ENCODE measurements at regions not wholly inside any gene's neighbourhood (a gene's known extent, or its start where the extent isn't known, plus 50 kb on each side); places are given as distances from the start of the nearest gene placed in this dataset.
"Not testable (repeated sequence)": the region's sequence is repeated elsewhere in the genome, so short reads cannot be mapped to it uniquely, and the experiment has no call there.

DNA sequence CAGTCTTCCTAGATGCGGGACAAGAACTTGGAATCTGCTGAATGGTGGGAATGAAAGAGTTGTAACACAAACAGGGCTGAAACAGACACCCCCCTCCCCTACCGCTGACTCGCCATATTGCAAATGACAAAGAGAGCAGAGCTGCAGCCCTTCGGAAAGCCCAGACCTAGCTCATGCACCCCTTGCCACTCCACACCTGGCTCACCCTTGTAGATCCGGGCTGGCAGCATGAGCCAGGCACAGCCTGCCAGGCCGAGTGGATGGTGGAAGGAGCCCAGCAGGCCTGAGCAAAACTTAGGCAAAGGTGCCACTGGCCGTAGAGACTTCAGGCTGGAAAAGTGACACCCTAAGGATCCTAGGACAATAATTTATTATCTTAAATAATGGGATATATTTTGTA, 237.4 kb upstream of the SEMA3D start:
- intact Hi-C loops (cut with DNase I) = no loop called here
- no peak for DNase-seq (ENCODE audit: low spot score)

DNA sequence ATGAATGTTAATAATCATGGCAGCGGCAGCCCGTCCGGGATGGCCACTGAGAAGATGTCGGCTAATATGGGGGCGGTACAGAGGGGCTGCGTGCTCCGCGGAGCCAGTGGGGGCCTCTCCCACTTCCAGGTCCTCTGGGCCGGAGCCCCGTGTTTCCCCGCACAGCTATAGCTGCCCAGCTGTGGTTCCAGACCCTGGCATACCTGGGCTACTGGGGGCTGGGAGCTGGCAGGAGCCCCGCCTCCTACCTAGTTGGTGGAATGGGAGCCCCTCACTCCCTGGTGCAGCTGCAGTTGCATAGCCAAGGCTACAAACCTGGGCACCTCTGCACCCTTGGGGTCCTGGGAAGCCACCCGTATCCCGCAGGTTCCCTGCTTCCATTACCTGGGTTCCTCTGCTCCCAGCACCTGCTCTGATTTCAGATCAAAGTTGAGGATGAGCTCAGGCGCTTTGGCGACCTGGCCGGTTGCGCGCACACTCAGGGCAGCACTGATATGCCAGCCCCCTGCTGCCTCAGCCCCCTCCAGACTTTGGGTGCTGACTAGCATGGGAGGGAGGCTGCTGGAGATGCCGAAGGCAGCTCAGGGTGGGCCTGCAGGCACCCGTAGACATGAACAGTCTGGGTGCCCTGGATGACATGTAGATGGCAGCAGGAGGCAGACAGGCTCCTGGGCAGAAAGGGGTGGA, 236.5 kb upstream of the SEMA3D start:
- no peak for DNase-seq (ENCODE audit: low spot score)
- intact Hi-C loops (cut with DNase I) = no loop called here

DNA sequence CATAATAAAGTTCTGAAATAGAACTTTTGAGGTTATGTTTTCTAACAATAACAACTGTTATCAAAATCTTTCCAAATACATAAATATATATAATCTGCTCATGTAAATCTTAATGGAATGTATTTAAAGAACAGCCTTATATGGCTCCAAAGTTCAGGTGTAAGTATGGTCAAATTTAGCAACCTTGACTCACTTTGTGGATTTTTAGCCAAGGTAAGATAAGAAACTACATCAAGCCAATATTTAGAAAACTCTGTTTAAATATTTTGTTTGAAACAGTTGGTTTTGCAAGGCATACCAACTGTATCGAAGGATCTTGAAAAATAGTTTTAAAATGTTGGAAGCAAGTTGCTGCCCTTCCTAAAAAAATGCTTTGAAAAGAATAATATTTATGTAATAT, 228.9 kb upstream of the SEMA3D start:
- DNase-seq (ENCODE audit: low spot score) = no peak
- intact Hi-C loops (cut with DNase I) = no loop called here

DNA sequence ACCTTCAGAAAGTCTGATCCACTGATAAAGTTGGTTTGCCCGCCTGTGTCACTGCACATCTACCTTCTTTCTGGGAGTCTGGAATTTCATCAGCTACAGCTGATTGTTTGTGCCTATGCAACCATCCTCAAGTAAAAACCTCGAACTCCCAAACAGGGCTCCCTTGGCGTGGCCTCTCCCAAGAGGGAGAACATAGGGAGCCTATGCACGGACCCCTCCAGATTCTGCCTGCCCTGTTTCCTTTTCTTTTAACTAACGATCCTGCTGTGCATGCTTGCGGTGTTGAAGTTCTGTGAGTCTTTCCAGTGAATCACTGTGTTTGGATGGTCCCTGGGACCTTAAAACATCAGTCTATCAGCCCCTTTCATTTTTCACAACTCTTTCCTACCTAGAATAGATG, 226.9 kb upstream of the SEMA3D start:
- DNase-seq (ENCODE audit: low spot score) = no peak
- intact Hi-C loops (cut with DNase I) = no loop called here

DNA sequence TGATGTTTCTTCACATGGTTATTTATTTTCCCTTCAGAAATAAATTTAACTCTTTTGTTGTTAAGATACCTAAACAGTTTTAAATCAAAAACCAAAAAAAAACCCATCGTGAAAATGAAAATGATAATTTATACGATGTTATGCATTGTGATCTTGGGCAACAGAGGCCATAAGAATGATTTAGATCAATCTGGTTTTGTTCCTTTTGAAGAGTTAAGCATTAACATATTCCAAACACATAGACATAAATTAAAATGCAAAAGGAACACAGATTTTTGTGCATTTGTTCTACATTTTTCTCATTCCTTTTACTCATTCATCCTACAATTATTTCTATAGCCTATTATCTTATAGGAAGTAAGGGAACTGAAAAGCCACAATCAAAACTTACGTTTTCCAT, 226.1 kb upstream of the SEMA3D start:
- DNase-seq (ENCODE audit: low spot score) = no peak
- intact Hi-C loops (cut with DNase I) = no loop called here

DNA sequence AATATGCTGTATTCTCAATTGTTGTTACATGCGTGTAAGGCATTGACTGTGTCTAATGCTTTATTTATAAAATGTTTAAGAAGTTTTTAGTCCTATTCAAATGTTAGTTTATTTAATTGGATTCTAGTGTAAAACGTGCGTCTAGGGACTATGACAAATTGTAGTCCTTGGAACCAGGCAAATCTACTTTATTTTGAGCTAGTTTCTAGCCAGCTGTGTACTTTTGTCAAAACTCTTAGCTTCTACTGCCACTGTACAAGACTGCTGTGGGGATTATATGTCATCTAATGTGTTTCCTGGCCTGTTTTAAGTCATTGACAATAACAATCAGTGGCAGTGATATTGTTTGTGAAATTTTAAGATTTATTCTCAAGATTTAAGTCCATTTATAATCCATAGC, 220.5 kb upstream of the SEMA3D start:
- intact Hi-C loops (cut with DNase I) = no loop called here

DNA sequence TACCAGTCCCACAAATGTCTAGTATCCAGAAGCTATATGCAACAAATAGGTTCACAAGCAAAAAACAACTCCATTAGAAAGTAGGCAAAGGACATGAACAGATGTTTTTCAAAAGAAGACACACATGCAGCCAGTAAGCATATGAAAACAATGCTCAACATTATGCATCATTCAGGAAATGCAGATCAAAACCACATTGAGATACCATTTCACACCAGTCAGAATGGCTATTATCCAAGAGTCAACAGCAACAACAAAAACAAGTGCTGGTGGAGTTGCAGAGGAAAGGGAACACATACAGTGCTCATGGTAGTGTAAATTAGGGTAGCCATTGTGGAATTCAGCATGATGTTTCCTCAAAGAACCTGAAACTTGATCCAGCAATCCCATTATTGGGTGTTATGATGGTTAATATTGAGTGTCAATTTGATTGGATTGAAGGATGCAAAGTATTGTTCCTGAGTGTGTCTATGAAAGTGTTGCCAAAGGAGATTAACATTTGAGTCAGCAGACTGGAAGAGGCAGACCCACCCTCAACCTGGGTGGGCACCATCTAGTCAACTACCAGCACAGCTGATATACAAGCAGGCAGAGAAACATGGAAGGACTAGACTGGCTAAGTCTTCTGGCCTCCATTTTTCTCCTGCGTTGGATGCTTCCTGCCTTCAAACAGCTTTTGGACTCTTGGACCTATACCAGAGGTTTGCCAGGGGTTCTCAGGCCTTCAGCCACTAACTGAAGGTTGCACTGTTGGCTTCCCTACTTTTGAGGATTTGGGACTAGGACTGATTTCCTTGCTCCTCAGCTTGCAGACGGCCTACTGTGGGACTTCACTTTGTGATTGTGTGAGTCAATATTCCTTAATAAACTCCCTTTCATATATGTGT, 218.4 kb upstream of the SEMA3D start:
- intact Hi-C loops (cut with DNase I) = no loop called here
- no peak for DNase-seq (ENCODE audit: low spot score)

More for the DNA sequence above, 220.5 kb upstream of the SEMA3D start:
- no peak for DNase-seq (ENCODE audit: low spot score)

DNA sequence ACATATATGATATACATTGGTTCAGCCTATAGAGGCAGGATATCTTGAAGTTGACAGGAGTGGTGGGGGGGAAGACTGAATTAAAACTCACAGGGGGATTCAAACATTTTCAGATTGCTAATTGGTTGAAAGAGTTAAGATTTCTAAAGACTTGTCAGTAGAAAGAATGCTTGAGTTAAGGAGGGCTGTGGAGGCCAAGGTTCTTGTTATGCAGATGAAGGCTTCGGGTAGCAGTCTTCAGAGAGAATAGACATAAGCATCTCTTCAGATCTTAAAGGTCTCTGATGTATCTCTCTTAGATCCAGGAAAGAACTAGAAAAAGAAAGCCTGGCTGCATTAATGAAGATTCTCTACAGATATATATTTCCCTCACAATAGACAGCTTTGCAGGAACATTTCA, 209.8 kb upstream of the SEMA3D start:
- intact Hi-C loops (cut with DNase I) = no loop called here
- no peak for DNase-seq (ENCODE audit: low spot score)

DNA sequence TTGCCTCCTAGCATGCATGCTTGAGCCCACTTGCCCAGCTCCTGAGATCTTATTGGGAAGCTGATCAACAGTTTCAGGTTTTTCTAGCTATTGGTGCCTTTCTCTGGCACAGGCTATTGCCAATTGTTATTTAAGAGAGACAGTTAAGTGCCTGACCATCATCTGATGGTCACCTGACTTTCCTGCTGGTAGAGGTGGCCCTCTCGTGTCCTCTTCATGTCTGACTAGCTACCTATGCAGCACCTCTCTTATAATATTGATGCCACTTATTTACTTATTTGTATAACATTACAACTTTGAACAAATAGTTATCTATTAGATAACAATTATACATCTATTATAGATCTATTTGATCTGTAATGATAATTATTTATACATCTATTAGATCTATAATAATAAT, 205.9 kb upstream of the SEMA3D start:
- DNase-seq (ENCODE audit: low spot score) = no peak
- intact Hi-C loops (cut with DNase I) = no loop called here

DNA sequence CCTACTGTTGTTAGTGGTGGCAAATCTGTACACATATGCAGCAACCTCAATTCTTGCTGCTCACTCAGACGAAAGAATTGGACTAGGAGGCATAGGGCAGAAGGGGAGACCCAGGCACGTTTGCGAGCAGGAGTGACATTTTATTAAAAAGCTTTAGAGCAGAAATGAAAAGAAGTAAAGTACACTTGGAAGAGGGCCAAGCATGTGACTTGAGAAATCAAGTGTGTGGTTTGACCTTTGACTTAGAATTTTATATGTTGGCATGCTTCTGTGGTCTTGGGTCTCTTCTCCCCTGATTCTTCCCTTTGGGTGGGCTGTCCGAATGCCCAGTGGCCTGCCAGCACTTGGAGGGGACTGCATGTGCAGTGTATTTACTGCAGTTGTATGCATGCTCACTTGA, 205.5 kb upstream of the SEMA3D start:
- DNase-seq (ENCODE audit: low spot score) = no peak
- intact Hi-C loops (cut with DNase I) = no loop called here

DNA sequence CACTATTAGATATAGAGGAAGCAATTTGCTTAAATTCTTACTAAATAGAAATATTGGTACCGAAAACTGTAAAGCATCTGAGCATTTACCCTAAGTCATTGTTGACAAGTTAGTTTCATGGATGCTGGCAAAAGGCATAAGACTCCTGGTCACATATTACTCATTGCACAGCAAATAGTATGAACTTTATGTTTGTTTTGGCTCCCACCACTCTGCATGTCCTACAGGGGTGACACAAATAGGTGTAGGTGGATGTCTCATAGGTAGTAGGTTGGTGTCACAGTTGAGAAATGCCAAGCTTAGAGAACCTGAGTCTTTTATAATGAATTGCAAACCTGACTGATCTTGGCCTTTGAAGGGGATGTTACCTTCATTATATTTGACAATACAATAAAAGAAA, 199.6 kb upstream of the SEMA3D start:
- intact Hi-C loops (cut with DNase I) = no loop called here
- DNase-seq (ENCODE audit: low spot score) = no peak

DNA sequence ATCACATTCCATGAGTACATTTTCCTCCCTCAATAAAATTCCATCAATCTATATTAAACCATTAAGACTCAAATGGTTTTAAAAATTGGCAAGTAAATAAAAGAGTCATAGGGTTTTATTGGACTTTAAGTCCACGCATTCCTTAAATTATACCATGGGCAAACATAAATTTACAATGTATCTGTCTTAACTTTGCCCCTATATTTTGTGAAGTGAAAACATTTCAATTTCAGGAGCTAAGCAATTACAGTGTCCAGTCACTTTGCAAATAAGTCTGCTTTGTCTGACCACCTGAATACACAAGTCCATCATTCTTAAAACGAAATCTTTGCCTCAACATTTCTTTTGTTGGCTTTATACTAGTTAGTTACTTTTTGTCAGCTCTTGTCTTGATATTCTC, 197.5 kb upstream of the SEMA3D start:
- intact Hi-C loops (cut with DNase I) = no loop called here
- no peak for DNase-seq (ENCODE audit: low spot score)

DNA sequence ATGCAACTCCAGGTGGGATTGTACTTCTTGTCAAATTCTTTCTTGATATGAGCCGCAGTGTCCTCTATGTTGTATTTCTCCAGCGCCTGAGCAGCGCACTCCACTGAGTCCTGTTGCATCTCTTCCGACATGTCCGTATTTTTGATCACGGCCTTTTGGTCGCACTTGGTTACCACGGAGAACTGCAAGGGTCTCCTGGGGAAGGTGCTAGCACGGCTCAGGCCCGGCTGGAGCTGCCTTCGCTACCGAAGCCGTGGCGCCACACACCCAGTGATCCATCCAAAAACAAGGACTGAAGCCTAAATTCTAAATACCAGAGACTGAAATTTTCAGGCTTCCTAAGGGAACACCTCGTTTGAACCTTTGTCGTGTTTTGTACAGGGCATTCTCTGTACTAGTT, 194.4 kb upstream of the SEMA3D start:
- DNase-seq (ENCODE audit: low spot score) = no peak
- intact Hi-C loops (cut with DNase I) = no loop called here

DNA sequence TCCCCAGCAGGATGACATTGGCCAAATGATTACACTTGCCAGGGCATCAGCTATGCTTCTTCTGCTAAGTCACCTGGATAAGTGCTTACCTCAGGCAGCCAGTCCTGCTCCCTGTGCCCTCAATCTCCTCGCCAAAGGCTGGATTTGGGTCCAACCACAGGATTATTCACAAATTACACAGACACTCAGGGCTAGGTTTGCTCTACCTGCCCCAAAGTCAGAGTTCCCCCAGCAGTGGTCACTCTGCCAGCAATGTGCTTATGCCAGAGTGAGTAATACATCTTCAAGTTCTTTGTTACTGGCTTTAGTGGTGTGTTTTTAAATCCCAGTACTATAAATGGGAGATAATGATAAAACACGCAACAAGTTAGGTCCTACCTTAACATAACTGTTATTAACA, 189.7 kb upstream of the SEMA3D start:
- intact Hi-C loops (cut with DNase I) = no loop called here
- no peak for DNase-seq (ENCODE audit: low spot score)

DNA sequence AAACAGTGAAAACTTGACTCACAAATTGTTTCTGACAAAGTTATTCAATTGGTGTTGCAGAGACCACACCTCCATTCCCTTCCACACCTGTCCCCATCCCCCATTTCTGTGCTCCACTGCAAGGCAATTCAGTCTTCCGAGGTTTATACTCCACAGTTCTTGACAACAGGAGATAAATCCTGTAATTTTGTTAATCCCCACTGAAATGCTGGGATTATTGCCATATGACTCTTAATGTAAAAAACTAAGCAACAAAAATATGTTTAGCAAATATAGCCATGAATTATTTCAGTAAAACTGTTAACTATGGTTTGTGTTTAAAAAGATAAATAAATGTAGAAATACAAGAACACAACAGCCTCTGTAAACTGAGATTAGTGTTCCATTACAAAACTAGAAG, 170.1 kb upstream of the SEMA3D start:
- no peak for DNase-seq (ENCODE audit: low spot score)
- intact Hi-C loops (cut with DNase I) = no loop called here

DNA sequence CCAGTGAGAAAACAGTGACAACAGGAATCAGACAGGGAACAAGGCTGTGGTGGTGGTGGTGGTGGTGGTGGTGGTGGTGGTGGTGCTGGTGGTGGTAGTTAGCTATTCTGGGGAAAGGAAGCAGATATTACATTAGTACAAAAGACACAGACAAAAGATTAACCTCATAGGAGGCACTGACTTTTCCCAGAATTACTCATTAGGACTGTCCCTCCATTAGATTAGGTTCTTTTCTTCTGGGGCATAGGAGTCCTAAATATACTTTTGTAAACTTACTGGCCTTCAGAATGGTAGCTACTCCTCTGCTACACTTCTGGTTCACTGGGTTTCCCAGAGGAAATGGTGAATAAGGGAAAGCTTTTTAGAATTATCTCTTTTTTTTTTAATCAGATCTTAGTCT, 156.6 kb upstream of the SEMA3D start:
- no peak for DNase-seq (ENCODE audit: low spot score)
- intact Hi-C loops (cut with DNase I) = no loop called here

DNA sequence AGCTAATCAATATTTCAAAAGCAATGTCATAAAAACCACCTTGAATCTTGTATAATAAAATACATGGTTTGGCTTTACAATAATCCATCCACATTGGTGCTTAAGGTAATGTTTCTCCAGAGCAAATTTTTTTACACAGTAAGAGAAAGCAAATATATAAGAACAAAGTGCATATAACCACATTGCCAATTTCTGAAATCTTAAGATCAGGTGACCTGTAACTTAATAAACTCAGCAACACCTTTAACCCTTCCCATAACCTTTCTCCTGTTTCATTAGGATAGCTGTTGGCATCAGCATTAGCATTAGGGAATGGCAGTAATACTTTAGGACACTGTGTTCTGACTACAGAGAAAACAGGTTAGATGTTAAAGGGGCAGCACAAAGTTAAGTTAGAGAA, 155.9 kb upstream of the SEMA3D start:
- DNase-seq (ENCODE audit: low spot score) = no peak
- intact Hi-C loops (cut with DNase I) = no loop called here

DNA sequence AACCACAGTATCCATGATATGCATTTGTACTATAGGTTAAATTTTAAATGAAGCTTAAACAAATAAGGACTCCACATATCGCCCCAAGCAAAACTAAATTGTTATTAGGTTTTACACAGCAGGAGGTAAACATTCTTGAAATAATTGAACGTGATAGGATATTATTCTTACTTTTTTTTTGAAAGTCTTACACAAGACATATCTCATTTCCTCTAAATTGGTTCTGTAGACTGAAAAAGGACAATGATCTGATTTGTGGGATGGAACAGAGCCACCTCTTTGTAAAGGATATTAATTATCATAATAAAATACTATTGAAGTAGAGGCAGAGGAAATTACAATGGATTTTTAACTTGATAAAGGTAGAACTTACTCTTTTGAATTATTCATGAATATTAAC, 155.1 kb upstream of the SEMA3D start:
- intact Hi-C loops (cut with DNase I) = no loop called here

DNA sequence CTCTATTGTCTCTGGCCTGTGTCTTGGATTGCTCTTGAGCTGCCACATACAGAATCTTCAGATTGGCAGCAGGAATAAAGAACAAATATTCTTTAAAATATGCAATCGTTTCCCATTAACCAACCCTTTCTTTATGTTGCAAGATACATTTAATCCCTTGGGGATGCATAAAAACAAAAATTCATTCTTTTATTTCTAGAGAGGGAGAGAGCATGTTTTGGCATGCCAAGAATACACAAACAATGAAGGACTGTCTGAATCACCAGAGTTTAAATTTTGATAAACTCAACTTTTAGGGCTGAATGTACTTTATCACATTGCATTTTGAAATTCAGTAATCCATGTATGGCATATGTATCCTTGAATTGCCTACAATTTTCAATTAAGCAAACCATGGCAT, 154.3 kb upstream of the SEMA3D start:
- intact Hi-C loops (cut with DNase I) = no loop called here
- no peak for DNase-seq (ENCODE audit: low spot score)

More for the DNA sequence above, 155.1 kb upstream of the SEMA3D start:
- DNase-seq (ENCODE audit: low spot score) = no peak

DNA sequence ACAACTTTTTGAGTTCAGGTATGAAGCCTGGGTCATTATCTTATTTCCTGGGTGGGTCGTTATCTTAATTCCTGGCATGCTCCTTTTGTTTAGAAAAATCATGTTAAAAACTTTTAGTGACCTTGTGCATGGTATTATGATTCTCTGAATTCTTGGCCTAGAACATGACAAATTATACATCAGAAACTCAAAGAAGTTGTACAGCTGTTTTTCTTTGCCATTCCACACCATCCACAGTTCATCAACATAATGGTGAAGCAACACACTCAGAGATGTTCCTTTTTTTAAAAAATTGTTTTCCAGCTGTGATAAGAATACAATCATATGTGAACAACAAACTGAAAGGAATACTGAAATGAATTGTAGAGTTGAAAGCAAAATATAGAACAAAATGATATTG, 149.2 kb upstream of the SEMA3D start:
- intact Hi-C loops (cut with DNase I) = no loop called here
- DNase-seq (ENCODE audit: low spot score) = no peak

DNA sequence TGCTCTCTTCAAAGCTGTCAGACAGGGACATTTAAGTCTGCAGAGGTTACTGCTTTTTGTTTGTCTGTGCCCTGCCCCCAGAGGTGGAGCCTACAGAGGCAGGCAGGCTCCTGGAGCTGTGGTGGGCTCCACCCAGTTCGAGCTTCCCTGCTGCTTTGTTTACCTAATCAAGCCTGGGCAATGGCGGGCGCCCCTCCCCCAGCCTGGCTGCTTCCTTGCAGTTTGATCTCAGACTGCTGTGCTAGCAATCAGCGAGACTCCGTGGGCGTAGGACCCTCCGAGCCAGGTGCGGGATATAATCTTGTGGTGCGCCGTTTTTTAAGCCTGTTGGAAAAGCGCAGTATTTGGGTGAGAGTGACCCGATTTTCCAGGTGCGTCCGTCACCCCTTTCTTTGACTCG, 148.3 kb upstream of the SEMA3D start:
- intact Hi-C loops (cut with DNase I); DNase-seq (ENCODE audit: low spot score): not testable (repeated sequence)

Data from cardiac septum (tissue), 1 donor.